T-helper 1 cell treated with Interleukin-12 subunit alpha and Interleukin-12 subunit beta and Interleukin-4 antibody, amounts not matched to agents 30 μg/mL and 1 μg/mL, for 36 hours (primary cell): ENCODE measurements at regions not wholly inside any gene's neighbourhood (a gene's known extent, or its start where the extent isn't known, plus 50 kb on each side); places are given as distances from the start of the nearest gene placed in this dataset.

ENCODE experiments used
- H3K27ac Mint-ChIP-seq: one replicate; pipeline ENCODE4 v1.8.0; 2021; ENCODE audit warnings: mild to moderate bottlenecking, mixed read lengths
- H3K27me3 Mint-ChIP-seq: one replicate; pipeline ENCODE4 v1.8.0; 2021; ENCODE audit warnings: low read depth, mixed read lengths
- H3K36me3 Mint-ChIP-seq: one replicate; pipeline ENCODE4 v1.8.0; 2021; ENCODE audit warnings: low read depth, mixed read lengths
- H3K4me1 Mint-ChIP-seq: one replicate; pipeline ENCODE4 v1.8.0; 2021; ENCODE audit warnings: low read depth, mixed read lengths
- H3K4me3 Mint-ChIP-seq: one replicate; pipeline ENCODE4 v1.8.0; 2021; ENCODE audit warnings: mild to moderate bottlenecking, moderate library complexity, mixed read lengths
- H3K9me3 Mint-ChIP-seq: one replicate; pipeline ENCODE4 v1.8.0; 2021; ENCODE audit warnings: mixed read lengths

GRCh38 chr4:181710143-181710542, 533.1 kb upstream of the TENM3 start:
- Mint-ChIP-seq H3K9me3 (peaks cover 4% of the 10 kb centered on the region), H3K4me3 (no peak overlapping the region), H3K27ac (no peak overlapping the region), H3K36me3 (no peaks in the 10 kb centered on the region), H3K4me1 (no peaks in the 10 kb centered on the region), H3K27me3 (no peaks in the 10 kb centered on the region)

GRCh38 chr4:181711387-181711786, 531.8 kb upstream of the TENM3 start:
- H3K36me3 Mint-ChIP-seq = no peaks in the 10 kb centered on the region
- peaks cover 4% of the 10 kb centered on the region for H3K9me3 Mint-ChIP-seq
- no peaks in the 10 kb centered on the region for H3K4me1 Mint-ChIP-seq
- H3K27me3 Mint-ChIP-seq = no peaks in the 10 kb centered on the region
- no peak overlapping the region for H3K27ac Mint-ChIP-seq
- no peak overlapping the region for H3K4me3 Mint-ChIP-seq

GRCh38 chr4:181728305-181728966, 514.8 kb upstream of the TENM3 start:
- H3K27me3 Mint-ChIP-seq = no peaks in the 10 kb centered on the region

DNA sequence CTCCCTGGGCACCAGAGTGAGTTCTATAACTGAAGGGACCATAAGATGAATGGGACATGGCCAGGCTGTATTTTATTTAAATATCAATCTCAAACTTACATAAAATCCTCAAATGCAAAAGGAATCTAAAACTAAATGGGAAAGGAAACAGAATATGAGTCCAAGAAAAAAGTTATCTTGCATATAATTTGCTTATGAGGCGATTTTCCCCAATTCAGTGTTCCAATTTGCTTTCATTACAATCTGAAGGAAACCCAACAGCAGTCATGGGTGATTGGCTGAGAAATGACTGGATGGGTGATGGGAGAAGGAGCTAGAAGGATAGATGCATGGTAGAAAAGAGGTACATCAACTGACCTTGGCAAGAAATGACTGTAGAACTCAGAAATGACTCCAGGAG, 511.3 kb upstream of the TENM3 start:
- no peaks in the 10 kb centered on the region for H3K36me3 Mint-ChIP-seq
- H3K9me3 Mint-ChIP-seq = peaks cover 7% of the 10 kb centered on the region
- H3K4me3 Mint-ChIP-seq = no peak overlapping the region
- no peaks in the 10 kb centered on the region for H3K4me1 Mint-ChIP-seq
- no peak overlapping the region for H3K27ac Mint-ChIP-seq
- no peaks in the 10 kb centered on the region for H3K27me3 Mint-ChIP-seq

More at GRCh38 chr4:181728305-181728966, 514.8 kb upstream of the TENM3 start:
- H3K36me3 Mint-ChIP-seq = no peaks in the 10 kb centered on the region
- H3K27ac Mint-ChIP-seq = no peak overlapping the region
- peaks cover 13% of the 10 kb centered on the region for H3K9me3 Mint-ChIP-seq
- no peak overlapping the region for H3K4me3 Mint-ChIP-seq
- H3K4me1 Mint-ChIP-seq = no peaks in the 10 kb centered on the region

DNA sequence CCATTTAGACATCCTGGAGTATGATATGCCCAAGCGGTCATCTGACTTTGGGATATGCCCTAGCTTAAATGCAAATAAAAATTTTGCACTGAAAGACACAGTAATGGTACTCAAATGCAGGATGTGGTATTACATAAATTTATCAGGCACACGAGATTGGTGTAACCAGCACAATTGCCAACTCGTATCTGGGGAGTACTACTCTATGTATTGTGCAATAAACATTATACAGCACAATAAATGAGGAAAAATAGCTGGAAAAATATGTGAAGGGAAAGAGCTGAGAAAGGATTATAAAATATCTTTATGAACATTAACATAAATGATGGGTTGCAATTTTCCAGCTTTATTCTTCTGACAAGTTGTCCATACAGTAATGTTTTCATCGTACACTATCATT, 505.5 kb upstream of the TENM3 start:
- no peaks in the 10 kb centered on the region for H3K27me3 Mint-ChIP-seq
- H3K27ac Mint-ChIP-seq = no peak overlapping the region
- H3K4me3 Mint-ChIP-seq = no peak overlapping the region
- peaks cover 6% of the 10 kb centered on the region for H3K9me3 Mint-ChIP-seq
- H3K4me1 Mint-ChIP-seq = no peaks in the 10 kb centered on the region
- H3K36me3 Mint-ChIP-seq = no peaks in the 10 kb centered on the region

DNA sequence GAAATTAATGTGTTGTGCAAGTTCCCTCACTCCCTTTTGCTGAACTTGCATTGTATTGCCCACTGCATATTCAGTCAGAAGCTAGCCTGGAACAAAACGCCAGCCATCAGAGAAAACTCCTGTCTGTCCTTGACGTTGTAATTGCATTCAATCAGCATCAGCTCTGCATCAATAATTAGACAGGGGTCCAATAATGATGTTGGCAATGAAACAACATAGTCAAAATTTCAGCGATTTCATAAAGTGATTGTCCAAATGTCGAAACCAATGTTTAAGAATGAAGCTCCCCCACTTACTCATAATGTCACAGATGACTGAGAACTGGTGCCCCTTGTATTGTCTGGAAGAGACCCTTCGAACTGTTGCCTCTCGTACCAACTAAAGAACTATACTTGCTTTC, 504.2 kb upstream of the TENM3 start:
- Mint-ChIP-seq H3K27me3 (no peaks in the 10 kb centered on the region), H3K27ac (no peak overlapping the region), H3K4me3 (no peak overlapping the region), H3K9me3 (peaks cover 6% of the 10 kb centered on the region), H3K4me1 (no peaks in the 10 kb centered on the region), H3K36me3 (no peaks in the 10 kb centered on the region)

GRCh38 chr4:181741513-181741912, 501.7 kb upstream of the TENM3 start:
- H3K4me1 Mint-ChIP-seq = no peaks in the 10 kb centered on the region
- no peak overlapping the region for H3K4me3 Mint-ChIP-seq
- no peaks in the 10 kb centered on the region for H3K27me3 Mint-ChIP-seq
- no peaks in the 10 kb centered on the region for H3K36me3 Mint-ChIP-seq
- H3K9me3 Mint-ChIP-seq = peaks cover 6% of the 10 kb centered on the region
- no peak overlapping the region for H3K27ac Mint-ChIP-seq

- H3K4me3 Mint-ChIP-seq = no peak overlapping the region
- H3K9me3 Mint-ChIP-seq = peaks cover 6% of the 10 kb centered on the region
- H3K4me1 Mint-ChIP-seq = no peaks in the 10 kb centered on the region
- no peaks in the 10 kb centered on the region for H3K27me3 Mint-ChIP-seq
- H3K27ac Mint-ChIP-seq = no peak overlapping the region
- no peaks in the 10 kb centered on the region for H3K36me3 Mint-ChIP-seq
Measured at GRCh38 chr4:181745933-181746625, 497.1 kb upstream of the TENM3 start.

DNA sequence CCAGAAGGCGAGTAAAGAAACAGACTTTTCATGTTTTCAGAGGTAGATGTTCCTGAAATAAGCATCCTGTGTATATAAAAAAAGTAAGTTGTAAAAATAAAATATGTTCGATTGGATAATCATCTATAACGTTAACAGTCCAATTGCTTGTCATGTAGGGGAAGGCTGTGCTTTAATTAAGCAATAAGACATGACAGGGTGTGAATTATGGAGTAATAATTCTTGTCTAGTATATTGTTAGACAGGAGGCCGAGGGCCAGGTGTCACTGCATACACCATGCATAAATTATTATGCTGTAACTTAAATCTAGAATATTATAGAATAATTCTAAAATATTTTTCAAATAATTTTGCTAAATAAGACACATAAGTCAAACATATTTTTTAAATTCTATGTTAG, 494.6 kb upstream of the TENM3 start:
- Mint-ChIP-seq H3K27me3 (no peaks in the 10 kb centered on the region), H3K4me3 (no peak overlapping the region), H3K27ac (no peak overlapping the region), H3K4me1 (no peaks in the 10 kb centered on the region), H3K9me3 (no peaks in the 10 kb centered on the region), H3K36me3 (no peaks in the 10 kb centered on the region)

DNA sequence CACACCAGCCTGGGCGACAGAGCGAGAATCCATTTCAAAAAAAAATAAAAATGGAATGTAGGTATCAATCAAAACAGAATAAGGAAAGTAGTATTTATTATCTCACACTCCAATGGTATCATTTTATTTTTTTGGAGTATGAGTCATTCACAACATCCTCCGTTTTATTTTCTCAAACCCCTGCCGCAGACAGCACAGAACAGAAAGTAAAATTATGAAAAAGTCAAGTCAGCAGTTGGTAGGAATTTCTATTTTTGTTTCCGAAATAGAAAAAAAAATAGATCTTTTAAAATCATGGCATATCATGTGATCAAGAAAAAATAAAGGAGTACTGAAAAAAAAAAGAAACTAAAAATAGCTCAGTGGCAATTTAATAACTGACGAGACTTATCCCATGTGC, 490.7 kb upstream of the TENM3 start:
- no peaks in the 10 kb centered on the region for H3K27me3 Mint-ChIP-seq
- no peaks in the 10 kb centered on the region for H3K36me3 Mint-ChIP-seq
- H3K27ac Mint-ChIP-seq = no peak overlapping the region
- no peaks in the 10 kb centered on the region for H3K9me3 Mint-ChIP-seq
- H3K4me3 Mint-ChIP-seq = no peak overlapping the region
- H3K4me1 Mint-ChIP-seq = no peaks in the 10 kb centered on the region

- Mint-ChIP-seq H3K4me1 (no peaks in the 10 kb centered on the region), H3K36me3 (no peaks in the 10 kb centered on the region), H3K9me3 (no peaks in the 10 kb centered on the region), H3K4me3 (no peak overlapping the region), H3K27me3 (no peaks in the 10 kb centered on the region), H3K27ac (no peak overlapping the region)
Measured at GRCh38 chr4:181753207-181753606, 490.0 kb upstream of the TENM3 start.

- no peaks in the 10 kb centered on the region for H3K9me3 Mint-ChIP-seq
- H3K27ac Mint-ChIP-seq = no peak overlapping the region
- no peaks in the 10 kb centered on the region for H3K4me1 Mint-ChIP-seq
- no peaks in the 10 kb centered on the region for H3K27me3 Mint-ChIP-seq
- H3K4me3 Mint-ChIP-seq = no peak overlapping the region
- H3K36me3 Mint-ChIP-seq = no peaks in the 10 kb centered on the region
Measured at GRCh38 chr4:181755846-181756245, 487.4 kb upstream of the TENM3 start.

GRCh38 chr4:181756451-181757095, 486.6 kb upstream of the TENM3 start:
- H3K27ac Mint-ChIP-seq = no peak overlapping the region
- H3K27me3 Mint-ChIP-seq = no peaks in the 10 kb centered on the region
- no peaks in the 10 kb centered on the region for H3K9me3 Mint-ChIP-seq
- H3K4me1 Mint-ChIP-seq = no peaks in the 10 kb centered on the region
- no peak overlapping the region for H3K4me3 Mint-ChIP-seq
- H3K36me3 Mint-ChIP-seq = no peaks in the 10 kb centered on the region

DNA sequence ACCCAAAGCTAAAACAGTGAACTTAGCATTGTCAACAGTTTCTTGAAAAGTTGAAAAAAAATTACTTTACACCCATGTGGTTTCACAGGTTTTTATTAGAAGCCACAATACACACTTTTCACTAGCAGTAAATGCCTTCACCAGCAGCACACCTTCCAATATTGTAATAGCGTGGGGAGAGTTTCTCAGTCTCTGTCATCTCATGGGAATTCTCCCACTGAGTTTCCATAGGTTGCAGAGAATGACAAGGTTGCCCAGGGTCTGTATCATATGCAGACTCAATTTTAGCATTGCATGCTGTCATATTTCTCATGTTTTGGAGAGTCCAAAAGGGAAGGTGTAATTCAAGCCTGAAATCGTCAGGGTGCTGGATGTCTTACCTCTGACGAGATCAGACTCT, 486.1 kb upstream of the TENM3 start:
- H3K4me1 Mint-ChIP-seq = no peaks in the 10 kb centered on the region
- no peaks in the 10 kb centered on the region for H3K9me3 Mint-ChIP-seq
- no peaks in the 10 kb centered on the region for H3K36me3 Mint-ChIP-seq
- H3K27ac Mint-ChIP-seq = no peak overlapping the region
- no peaks in the 10 kb centered on the region for H3K27me3 Mint-ChIP-seq
- H3K4me3 Mint-ChIP-seq = no peak overlapping the region
